ENCODE measurements at regions not wholly inside any gene's neighbourhood (a gene's known extent, or its start where the extent isn't known, plus 50 kb on each side); places are given as distances from the start of the nearest gene placed in this dataset.

DNA sequence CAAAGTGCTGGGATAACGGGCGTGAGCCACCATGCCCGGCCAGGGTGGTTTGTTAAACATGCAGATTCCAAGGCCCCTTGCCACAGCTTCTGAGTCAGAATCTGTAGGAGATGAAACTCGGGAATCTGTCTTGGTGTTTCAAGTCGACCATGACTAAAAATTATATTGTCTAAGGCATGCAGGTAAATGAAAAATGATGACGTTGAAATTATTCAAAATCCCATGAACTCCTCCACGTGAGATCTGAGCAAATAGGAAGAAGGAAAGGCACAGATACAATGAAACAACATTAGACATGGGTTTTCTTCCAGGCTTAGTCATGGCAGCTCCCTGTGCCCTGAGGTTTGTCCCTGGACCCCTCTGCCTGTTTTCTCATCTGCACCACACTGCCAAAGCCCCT, 172.0 kb upstream of the CMC1 start:
- TF ChIP-seq, protein P1, sequence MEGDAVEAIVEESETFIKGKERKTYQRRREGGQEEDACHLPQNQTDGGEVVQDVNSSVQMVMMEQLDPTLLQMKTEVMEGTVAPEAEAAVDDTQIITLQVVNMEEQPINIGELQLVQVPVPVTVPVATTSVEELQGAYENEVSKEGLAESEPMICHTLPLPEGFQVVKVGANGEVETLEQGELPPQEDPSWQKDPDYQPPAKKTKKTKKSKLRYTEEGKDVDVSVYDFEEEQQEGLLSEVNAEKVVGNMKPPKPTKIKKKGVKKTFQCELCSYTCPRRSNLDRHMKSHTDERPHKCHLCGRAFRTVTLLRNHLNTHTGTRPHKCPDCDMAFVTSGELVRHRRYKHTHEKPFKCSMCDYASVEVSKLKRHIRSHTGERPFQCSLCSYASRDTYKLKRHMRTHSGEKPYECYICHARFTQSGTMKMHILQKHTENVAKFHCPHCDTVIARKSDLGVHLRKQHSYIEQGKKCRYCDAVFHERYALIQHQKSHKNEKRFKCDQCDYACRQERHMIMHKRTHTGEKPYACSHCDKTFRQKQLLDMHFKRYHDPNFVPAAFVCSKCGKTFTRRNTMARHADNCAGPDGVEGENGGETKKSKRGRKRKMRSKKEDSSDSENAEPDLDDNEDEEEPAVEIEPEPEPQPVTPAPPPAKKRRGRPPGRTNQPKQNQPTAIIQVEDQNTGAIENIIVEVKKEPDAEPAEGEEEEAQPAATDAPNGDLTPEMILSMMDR (IDR thresholded peaks at IDR 0.05; ENCODE audit: low read length, missing control alignments): no peak
- no peak overlapping the region for H3K4me3 ChIP-seq (replicated peaks; ENCODE audit: low read depth, low read length)
- DNase-seq (ENCODE audit: low read depth): no peak

DNA sequence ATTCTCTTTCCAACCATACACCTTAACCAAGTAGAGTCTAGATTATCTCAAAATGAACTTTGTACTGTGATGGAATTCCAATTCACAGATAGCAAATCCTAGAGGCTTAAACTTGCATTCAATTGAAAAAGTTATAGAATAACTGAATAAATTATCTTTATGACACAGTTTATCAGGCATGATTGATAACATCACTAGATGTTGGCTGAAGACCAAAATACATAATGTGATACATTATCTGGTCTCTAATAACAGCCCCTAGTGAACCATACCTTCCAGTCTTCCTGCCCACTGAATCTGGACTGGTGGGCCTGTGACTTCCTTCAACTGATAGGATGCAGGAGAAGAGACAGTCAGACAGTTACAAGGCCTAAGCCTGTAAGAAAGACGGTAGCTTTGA, 165.2 kb upstream of the CMC1 start:
- DNase-seq (ENCODE audit: low read depth): no peak
- TF ChIP-seq, protein P1 (IDR thresholded peaks at IDR 0.05; ENCODE audit: low read length, missing control alignments): no peak
- H3K4me3 ChIP-seq (replicated peaks; ENCODE audit: low read depth, low read length): no peak overlapping the region

DNA sequence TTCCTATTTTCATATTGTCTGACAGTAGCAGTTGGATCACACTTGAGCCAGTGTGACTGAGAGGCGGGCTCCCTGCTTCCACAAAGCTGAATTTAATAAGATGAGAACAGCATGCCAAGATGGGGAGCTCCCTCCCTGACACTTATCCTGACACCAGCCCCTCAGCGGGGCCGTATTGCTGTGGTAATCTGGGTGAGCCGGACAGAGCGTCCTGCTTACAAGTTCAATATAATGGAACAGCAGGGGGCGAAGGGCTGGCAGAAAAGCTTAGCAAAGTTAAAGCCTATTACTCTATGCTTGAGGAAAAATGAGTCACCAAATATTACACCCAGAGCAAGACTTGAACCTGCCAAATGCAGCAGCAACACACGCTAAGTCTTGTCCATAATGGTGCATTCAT, 163.8 kb upstream of the CMC1 start:
- peak; percentile 47 for DNase-seq (ENCODE audit: low read depth)
- TF ChIP-seq, protein P1 (IDR thresholded peaks at IDR 0.05; ENCODE audit: low read length, missing control alignments): peak; percentile 15
- no peak overlapping the region for H3K4me3 ChIP-seq (replicated peaks; ENCODE audit: low read depth, low read length)

DNA sequence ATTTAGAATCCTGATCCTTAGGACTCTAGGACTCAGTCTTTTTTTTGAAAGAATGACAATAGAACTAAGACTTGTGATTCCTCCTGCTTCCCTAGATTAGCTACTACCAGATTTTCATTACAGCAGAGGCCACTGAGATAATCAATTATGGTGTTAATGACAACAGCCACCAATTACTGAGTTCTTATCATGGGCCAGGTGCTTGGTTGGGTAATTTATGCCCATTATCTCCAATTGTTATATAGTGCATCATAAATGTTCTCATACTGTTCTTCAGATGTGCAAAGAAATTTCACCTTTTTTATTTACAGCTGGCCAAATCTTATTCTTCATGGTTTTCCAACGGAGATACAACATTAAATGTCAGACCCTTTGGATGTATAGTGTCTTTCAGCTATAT, 162.9 kb upstream of the CMC1 start:
- no peak overlapping the region for H3K4me3 ChIP-seq (replicated peaks; ENCODE audit: low read depth, low read length)
- TF ChIP-seq, protein P1 (IDR thresholded peaks at IDR 0.05; ENCODE audit: low read length, missing control alignments): no peak
- DNase-seq (ENCODE audit: low read depth): no peak

DNA sequence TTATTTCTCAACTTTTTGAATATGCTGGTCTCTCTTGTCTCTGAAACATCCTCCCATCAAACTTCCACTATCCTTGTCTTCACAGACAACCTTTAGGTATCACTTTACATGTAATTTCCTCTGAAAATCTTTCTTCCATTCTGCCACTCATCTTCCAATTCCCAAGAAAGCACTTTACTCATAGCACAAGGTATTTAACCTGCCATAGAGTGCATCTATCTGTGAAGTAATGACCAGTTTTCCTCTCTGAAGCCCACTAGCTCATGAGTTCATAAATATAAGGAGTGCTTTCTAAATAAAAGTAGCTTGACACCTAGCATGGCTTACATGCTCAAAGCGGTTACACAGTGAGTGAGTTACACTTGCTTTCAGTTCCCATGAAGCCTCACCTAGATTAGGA, 160.7 kb upstream of the CMC1 start:
- H3K4me3 ChIP-seq (replicated peaks; ENCODE audit: low read depth, low read length): no peak overlapping the region
- TF ChIP-seq, protein P1 (IDR thresholded peaks at IDR 0.05; ENCODE audit: low read length, missing control alignments): no peak

DNA sequence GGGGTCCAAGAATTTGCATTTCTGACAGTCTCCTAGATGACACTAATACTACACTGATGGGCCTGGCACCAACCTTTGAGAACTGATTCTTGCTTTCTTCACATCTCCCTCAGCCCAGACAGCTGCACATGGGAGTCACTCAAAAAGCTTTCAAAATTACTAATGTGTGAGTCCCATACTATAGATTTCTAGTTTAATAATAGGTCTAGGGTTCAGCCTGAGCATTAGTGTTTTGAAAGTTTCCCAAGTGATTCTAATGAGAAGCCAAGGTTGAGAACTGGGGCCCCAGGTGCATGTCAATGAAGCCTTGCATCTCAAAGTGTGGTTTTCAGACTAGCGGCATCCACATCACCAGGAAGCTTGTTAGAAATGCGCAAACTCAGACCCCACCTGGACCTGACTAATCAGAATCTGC, 159.9 kb upstream of the CMC1 start:
- no peak for DNase-seq (ENCODE audit: low read depth)
- TF ChIP-seq, protein P1 (IDR thresholded peaks at IDR 0.05; ENCODE audit: low read length, missing control alignments): no peak
- no peak overlapping the region for H3K4me3 ChIP-seq (replicated peaks; ENCODE audit: low read depth, low read length)

More for the DNA sequence above, 160.7 kb upstream of the CMC1 start:
- DNase-seq (ENCODE audit: low read depth): no peak

DNA sequence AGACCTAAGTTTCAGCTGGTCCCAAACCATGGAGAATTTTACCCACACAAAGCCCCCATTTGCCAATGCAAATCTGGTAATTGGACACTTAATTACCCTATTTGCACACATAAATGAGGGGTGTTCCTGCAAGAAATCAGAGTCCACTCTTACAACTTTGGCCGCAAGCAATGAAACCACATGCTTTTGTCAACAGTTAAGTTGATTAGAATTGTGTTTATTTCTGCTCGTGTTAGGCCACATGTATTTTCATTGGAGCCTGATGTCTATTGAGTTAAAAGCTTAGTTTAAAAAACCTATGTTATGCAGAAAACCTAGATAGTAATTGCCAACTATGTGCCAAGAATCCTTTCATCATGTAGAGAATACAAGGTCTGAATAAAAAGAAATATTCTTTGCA, 153.8 kb upstream of the CMC1 start:
- DNase-seq (ENCODE audit: low read depth): no peak
- H3K4me3 ChIP-seq (replicated peaks; ENCODE audit: low read depth, low read length): no peak overlapping the region
- TF ChIP-seq, protein P1 (IDR thresholded peaks at IDR 0.05; ENCODE audit: low read length, missing control alignments): no peak

Data from fibroblast of pulmonary artery (primary cell).